Stimulated activated CD8-positive, alpha-beta memory T cell treated with anti-CD3 and anti-CD28 coated beads, Interleukin-7, amount 100 ng/mL, for 24 hours (primary cell): ENCODE measurements at regions not wholly inside any gene's neighbourhood (a gene's known extent, or its start where the extent isn't known, plus 50 kb on each side); places are given as distances from the start of the nearest gene placed in this dataset.

Source experiments
- DNase-seq: peaks from one replicate; pipeline ENCODE4 v3.0.0-alpha.2; 2020; ENCODE audit warnings: low read depth

GRCh38 chr10:44779511-44779910 is 131.6 kb upstream of the TMEM72 start:
- no peak for DNase-seq

- no peak for DNase-seq
Measured at GRCh38 chr10:44780426-44780825, 130.7 kb upstream of the TMEM72 start.

GRCh38 chr10:44781131-44781530 is 130.0 kb upstream of the TMEM72 start:
- DNase-seq: no peak

- no peak for DNase-seq
Measured at GRCh38 chr10:44786286-44786850, 124.8 kb upstream of the TMEM72 start.

GRCh38 chr10:44787480-44788075 is 123.6 kb upstream of the TMEM72 start:
- DNase-seq: no peak

GRCh38 chr10:44788147-44789129 is 122.7 kb upstream of the TMEM72 start:
- no peak for DNase-seq

GRCh38 chr10:44792119-44792775 is 118.9 kb upstream of the TMEM72 start:
- DNase-seq: no peak

GRCh38 chr10:44799966-44800365 is 111.2 kb upstream of the TMEM72 start:
- DNase-seq: no peak

GRCh38 chr10:44801383-44802327 is 109.5 kb upstream of the TMEM72 start:
- DNase-seq: no peak

GRCh38 chr10:44803862-44804261 is 107.3 kb upstream of the TMEM72 start:
- no peak for DNase-seq

- no peak for DNase-seq
Measured at GRCh38 chr10:44804661-44805060, 106.5 kb upstream of the TMEM72 start.

- no peak for DNase-seq
Measured at GRCh38 chr10:44805466-44806210, 105.5 kb upstream of the TMEM72 start.

- DNase-seq: no peak
Measured at GRCh38 chr10:44806950-44807349, 104.2 kb upstream of the TMEM72 start.

- DNase-seq: no peak
Measured at GRCh38 chr10:44807451-44807850, 103.7 kb upstream of the TMEM72 start.

GRCh38 chr10:44809647-44810046 is 101.5 kb upstream of the TMEM72 start:
- no peak for DNase-seq

- DNase-seq: no peak
Measured at GRCh38 chr10:44811072-44811471, 100.1 kb upstream of the TMEM72 start.

- DNase-seq: no peak
Measured at GRCh38 chr10:44813201-44813600, 97.9 kb upstream of the TMEM72 start.

GRCh38 chr10:44814929-44815328 is 96.2 kb upstream of the TMEM72 start:
- DNase-seq: no peak

GRCh38 chr10:44818041-44818649 is 93.0 kb upstream of the TMEM72 start:
- DNase-seq: no peak

GRCh38 chr10:44818701-44819127 is 92.4 kb upstream of the TMEM72 start:
- DNase-seq: no peak
